Ectodermal cell (in vitro differentiated cells): ENCODE measurements at regions not wholly inside any gene's neighbourhood (a gene's known extent, or its start where the extent isn't known, plus 50 kb on each side); places are given as distances from the start of the nearest gene placed in this dataset.
"Not testable (repeated sequence)": the region's sequence is repeated elsewhere in the genome, so short reads cannot be mapped to it uniquely, and the experiment has no call there.

Experiments
- H3K27ac ChIP-seq: 2 replicates; pipeline ENCODE4 v1.7.0; 2013; ENCODE audit warnings: mild to moderate bottlenecking, low read depth, low read length; ENCODE audit not compliant: insufficient read depth, poor library complexity, severe bottlenecking
- H3K27me3 ChIP-seq: 2 replicates; pipeline ENCODE4 v1.7.0; 2013; ENCODE audit warnings: mild to moderate bottlenecking, low read length; ENCODE audit not compliant: insufficient read depth, control insufficient read depth, poor library complexity, severe bottlenecking
- H3K36me3 ChIP-seq: one replicate; pipeline ENCODE4 v1.7.0; 2013; ENCODE audit warnings: low read length; ENCODE audit not compliant: control insufficient read depth, insufficient read depth
- H3K4me1 ChIP-seq: one replicate; pipeline ENCODE4 v1.7.0; 2013; ENCODE audit warnings: low read length; ENCODE audit not compliant: control insufficient read depth, insufficient read depth
- H3K4me3 ChIP-seq: 2 replicates; pipeline ENCODE4 v1.7.0; 2013; ENCODE audit warnings: low read depth, low read length, control low read depth; ENCODE audit not compliant: insufficient read depth
- H3K9me3 ChIP-seq: 2 replicates; pipeline ENCODE4 v1.7.0; 2013; ENCODE audit warnings: mild to moderate bottlenecking, low read length, moderate library complexity; ENCODE audit not compliant: control insufficient read depth
- WGBS, 2 experiments: methylation state at CpG; one replicate each; pipeline ENCODE4 v1.1.7; 2013; ENCODE audit warnings: missing lambda C conversion rate in 2 of 2; 5-methylcytosine and 5-hydroxymethylcytosine counted together

GRCh38 chr9:11158063-11158462 lies 545.3 kb upstream of the PTPRD start:
- H3K27ac ChIP-seq: no peak overlapping the region
- H3K36me3 ChIP-seq: no peaks in the 10 kb centered on the region
- 96 to 100% methylated on average over 1 of the region's 1 CpG for WGBS, 2 experiments
- H3K4me3 ChIP-seq: no peak overlapping the region
- no peaks in the 10 kb centered on the region for H3K4me1 ChIP-seq
- H3K9me3 ChIP-seq: no peaks in the 10 kb centered on the region
- no peaks in the 10 kb centered on the region for H3K27me3 ChIP-seq

DNA sequence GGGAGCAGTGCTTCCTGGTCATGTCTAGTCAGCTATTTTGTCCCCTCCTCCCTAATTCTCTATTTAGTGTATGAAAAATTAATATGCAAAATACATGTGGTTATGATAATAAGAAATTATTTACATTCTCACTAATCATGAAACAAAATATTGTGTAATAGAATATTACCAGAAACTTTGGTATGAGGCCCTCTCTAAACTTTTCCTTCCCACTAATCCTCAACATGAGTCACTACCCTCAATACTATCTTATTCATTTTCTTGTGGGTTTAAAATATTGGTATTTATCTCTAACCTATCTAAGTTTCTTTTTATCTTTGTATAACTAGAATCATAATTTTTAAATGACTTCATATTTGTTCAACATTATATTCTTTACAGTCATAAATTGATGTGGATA lies 545.9 kb upstream of the PTPRD start:
- Histone ChIP-seq H3K27me3 (no peaks in the 10 kb centered on the region), H3K4me1 (no peaks in the 10 kb centered on the region), H3K4me3 (no peak overlapping the region), H3K27ac (no peak overlapping the region), H3K9me3 (no peaks in the 10 kb centered on the region), H3K36me3 (no peaks in the 10 kb centered on the region)

GRCh38 chr9:11159318-11159862 lies 546.6 kb upstream of the PTPRD start:
- Histone ChIP-seq H3K9me3 (no peaks in the 10 kb centered on the region), H3K36me3 (no peaks in the 10 kb centered on the region), H3K4me1 (no peaks in the 10 kb centered on the region), H3K4me3 (no peak overlapping the region), H3K27me3 (no peaks in the 10 kb centered on the region), H3K27ac (no peak overlapping the region)
- WGBS, 2 experiments: 90 to 100% methylated on average over 1 of the region's 1 CpG

DNA sequence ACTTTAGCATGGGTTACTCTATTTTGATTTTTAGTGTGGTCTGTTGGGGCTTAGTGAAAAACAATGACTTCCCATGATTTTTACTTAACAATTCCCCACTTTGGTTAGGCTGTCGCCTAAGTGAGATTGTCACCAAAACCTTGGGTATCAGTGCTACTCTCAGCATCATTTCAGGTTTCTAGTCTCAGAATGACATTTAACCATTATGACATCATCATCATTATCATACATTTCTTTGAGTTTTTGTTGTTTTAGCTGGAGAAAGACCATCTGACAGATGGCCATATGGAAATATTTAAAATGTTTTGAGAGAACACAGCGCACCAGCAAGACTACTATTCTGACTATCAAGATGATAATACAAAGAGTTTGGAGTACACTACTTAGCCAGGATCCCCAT lies 551.0 kb upstream of the PTPRD start:
- WGBS, 2 experiments: 93 to 97% methylated on average over 2 of the region's 2 CpGs

DNA sequence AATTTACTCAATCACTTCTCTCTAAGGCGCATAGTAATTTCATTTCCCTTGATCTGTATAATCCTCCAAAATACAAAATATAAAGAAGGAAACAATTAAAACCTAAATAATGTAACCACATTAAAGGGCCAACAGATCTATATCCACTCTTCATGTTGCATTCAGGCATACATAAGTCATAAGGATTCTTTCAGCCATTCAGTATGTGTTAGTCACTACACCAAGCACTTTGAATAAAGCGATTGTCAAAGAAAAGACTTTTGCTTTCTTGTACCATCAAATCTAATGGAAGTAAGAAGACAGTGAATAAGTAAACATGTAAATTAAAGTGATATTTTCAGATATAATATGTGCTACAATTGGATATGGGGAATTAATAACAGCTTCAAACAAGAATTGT lies 569.2 kb upstream of the PTPRD start:
- H3K9me3 ChIP-seq: no peaks in the 10 kb centered on the region
- no peaks in the 10 kb centered on the region for H3K27me3 ChIP-seq
- WGBS, 2 experiments: 94 to 100% methylated on average over 1 to 2 of the region's 2 CpGs
- H3K36me3 ChIP-seq: no peaks in the 10 kb centered on the region
- no peak overlapping the region for H3K4me3 ChIP-seq
- no peaks in the 10 kb centered on the region for H3K4me1 ChIP-seq
- H3K27ac ChIP-seq: no peak overlapping the region

More for the DNA sequence above, 551.0 kb upstream of the PTPRD start:
- Histone ChIP-seq H3K4me3 (no peak overlapping the region), H3K4me1 (no peaks in the 10 kb centered on the region), H3K36me3 (no peaks in the 10 kb centered on the region), H3K9me3 (no peaks in the 10 kb centered on the region), H3K27me3 (no peaks in the 10 kb centered on the region), H3K27ac (no peak overlapping the region)

- no peaks in the 10 kb centered on the region for H3K36me3 ChIP-seq
- no peaks in the 10 kb centered on the region for H3K27me3 ChIP-seq
- no peak overlapping the region for H3K4me3 ChIP-seq
- 81 to 85% methylated on average over 1 of the region's 1 CpG for WGBS, 2 experiments
- H3K27ac ChIP-seq: no peak overlapping the region
- no peaks in the 10 kb centered on the region for H3K9me3 ChIP-seq
- H3K4me1 ChIP-seq: no peaks in the 10 kb centered on the region
Measured at GRCh38 chr9:11190719-11191118, 577.9 kb upstream of the PTPRD start.

- 89 to 100% methylated on average over 1 of the region's 1 CpG for WGBS, 2 experiments
- H3K9me3 ChIP-seq: no peaks in the 10 kb centered on the region
- no peaks in the 10 kb centered on the region for H3K4me1 ChIP-seq
- no peak overlapping the region for H3K27ac ChIP-seq
- H3K4me3 ChIP-seq: no peak overlapping the region
- no peaks in the 10 kb centered on the region for H3K27me3 ChIP-seq
- no peaks in the 10 kb centered on the region for H3K36me3 ChIP-seq
Measured at GRCh38 chr9:11192993-11193392, 580.2 kb upstream of the PTPRD start.

GRCh38 chr9:11194246-11194645 lies 581.4 kb upstream of the PTPRD start:
- H3K4me3 ChIP-seq: no peak overlapping the region
- no peaks in the 10 kb centered on the region for H3K4me1 ChIP-seq
- no peaks in the 10 kb centered on the region for H3K9me3 ChIP-seq
- WGBS, 2 experiments: 67 to 91% methylated on average over 1 of the region's 1 CpG
- H3K27ac ChIP-seq: no peak overlapping the region
- no peaks in the 10 kb centered on the region for H3K36me3 ChIP-seq
- no peaks in the 10 kb centered on the region for H3K27me3 ChIP-seq

DNA sequence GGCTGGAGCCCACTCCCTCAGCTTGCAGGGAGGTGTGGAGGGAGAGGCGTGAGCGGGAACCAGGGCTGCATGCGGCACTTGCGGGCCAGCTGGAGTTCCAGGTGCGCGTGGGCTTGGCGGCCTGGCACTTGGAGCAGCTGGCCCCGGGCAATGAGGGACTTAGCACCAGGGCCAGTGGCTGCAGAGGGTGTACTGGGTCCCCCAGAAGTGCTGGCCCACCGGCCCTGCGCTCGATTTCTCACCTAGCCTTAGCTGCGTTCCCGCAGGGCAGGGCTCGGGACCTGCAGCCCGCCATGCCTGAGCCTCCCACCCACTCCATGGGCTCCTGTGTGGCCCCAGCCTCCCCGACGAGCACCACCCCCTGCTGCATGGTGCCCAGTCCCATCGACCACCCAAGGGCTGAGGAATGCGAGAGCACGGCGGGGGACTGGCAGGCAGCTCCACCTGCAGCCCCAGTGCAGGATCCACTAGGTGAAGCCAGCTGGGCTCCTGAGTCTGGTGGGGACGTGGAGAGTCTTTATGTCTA lies 584.1 kb upstream of the PTPRD start:
- WGBS, 2 experiments: 96 to 97% methylated on average over 21 to 22 of the region's 22 CpGs
- H3K4me1 ChIP-seq, H3K4me3 ChIP-seq, H3K27ac ChIP-seq, H3K27me3 ChIP-seq, H3K9me3 ChIP-seq, H3K36me3 ChIP-seq: not testable (repeated sequence)

GRCh38 chr9:11199335-11199734 lies 586.5 kb upstream of the PTPRD start:
- no peaks in the 10 kb centered on the region for H3K27me3 ChIP-seq
- H3K36me3 ChIP-seq: no peaks in the 10 kb centered on the region
- WGBS, 2 experiments: 26 to 32% methylated on average over 2 of the region's 2 CpGs
- H3K4me1 ChIP-seq: no peaks in the 10 kb centered on the region
- no peak overlapping the region for H3K4me3 ChIP-seq
- no peaks in the 10 kb centered on the region for H3K9me3 ChIP-seq
- H3K27ac ChIP-seq: no peak overlapping the region

GRCh38 chr9:11204521-11204920 lies 591.7 kb upstream of the PTPRD start:
- Histone ChIP-seq H3K4me1 (no peaks in the 10 kb centered on the region), H3K4me3 (no peak overlapping the region), H3K36me3 (no peaks in the 10 kb centered on the region), H3K27ac (no peak overlapping the region), H3K27me3 (no peaks in the 10 kb centered on the region), H3K9me3 (no peaks in the 10 kb centered on the region)
- WGBS, 2 experiments: 97 to 100% methylated on average over 3 of the region's 3 CpGs
